ENCODE measurements at regions not wholly inside any gene's neighbourhood (a gene's known extent, or its start where the extent isn't known, plus 50 kb on each side); places are given as distances from the start of the nearest gene placed in this dataset.

- no peak overlapping the region for H3K4me3 ChIP-seq (ENCODE audit: insufficient read depth, low read length, poor library complexity, severe bottlenecking)
- no peaks in the 10 kb centered on the region for H4K20me1 ChIP-seq (ENCODE audit: low read depth, low read length)
- H3K27me3 ChIP-seq (ENCODE audit: low read length) = no peaks in the 10 kb centered on the region
- no peak overlapping the region for H3K27ac ChIP-seq (ENCODE audit: low read depth, low read length)
- H3K36me3 ChIP-seq (ENCODE audit: low read length) = no peaks in the 10 kb centered on the region
- H3F3A ChIP-seq (ENCODE audit: insufficient read depth) = no peaks in the 10 kb centered on the region
- H3K9me2 ChIP-seq (replicated peaks; ENCODE audit: insufficient read depth, low read length) = no peaks in the 10 kb centered on the region
- TF ChIP-seq CTCF (IDR thresholded peaks at IDR 0.05; ENCODE audit: insufficient read depth, low read length, poor library complexity, severe bottlenecking) = no peak
- no peak for TF ChIP-seq EZH2phosphoT487 (conservative IDR thresholded peaks at IDR 0.05; ENCODE audit: low read length)
- no peaks in the 10 kb centered on the region for H3K79me2 ChIP-seq (ENCODE audit: insufficient read depth, low read length)
- H3K9me3 ChIP-seq (ENCODE audit: insufficient read depth, low read length) = no peaks in the 10 kb centered on the region
- H3K9ac ChIP-seq (ENCODE audit: low read length) = no peak overlapping the region
- no peak overlapping the region for H2AFZ ChIP-seq (ENCODE audit: low read depth, low read length, severe bottlenecking)
- no peak overlapping the region for H3K4me2 ChIP-seq (ENCODE audit: low read depth, low read length, poor library complexity, severe bottlenecking)
Measured at GRCh38 chr12:105459760-105460330, 129.4 kb downstream of the C12orf75 start.

- H3K27me3 ChIP-seq (ENCODE audit: low read length) = no peaks in the 10 kb centered on the region
- TF ChIP-seq CTCF (IDR thresholded peaks at IDR 0.05; ENCODE audit: insufficient read depth, low read length, poor library complexity, severe bottlenecking) (no peak), EZH2phosphoT487 (conservative IDR thresholded peaks at IDR 0.05; ENCODE audit: low read length) (no peak)
- no peak overlapping the region for H3K4me2 ChIP-seq (ENCODE audit: low read depth, low read length, poor library complexity, severe bottlenecking)
- no peaks in the 10 kb centered on the region for H3K9me3 ChIP-seq (ENCODE audit: insufficient read depth, low read length)
- H4K20me1 ChIP-seq (ENCODE audit: low read depth, low read length) = no peaks in the 10 kb centered on the region
- H3F3A ChIP-seq (ENCODE audit: insufficient read depth) = no peaks in the 10 kb centered on the region
- no peak overlapping the region for H2AFZ ChIP-seq (ENCODE audit: low read depth, low read length, severe bottlenecking)
- H3K9ac ChIP-seq (ENCODE audit: low read length) = no peak overlapping the region
- no peaks in the 10 kb centered on the region for H3K79me2 ChIP-seq (ENCODE audit: insufficient read depth, low read length)
- no peaks in the 10 kb centered on the region for H3K36me3 ChIP-seq (ENCODE audit: low read length)
- no peak overlapping the region for H3K27ac ChIP-seq (ENCODE audit: low read depth, low read length)
- H3K4me3 ChIP-seq (ENCODE audit: insufficient read depth, low read length, poor library complexity, severe bottlenecking) = no peak overlapping the region
- no peaks in the 10 kb centered on the region for H3K9me2 ChIP-seq (replicated peaks; ENCODE audit: insufficient read depth, low read length)
Measured at GRCh38 chr12:105461271-105461943, 130.9 kb downstream of the C12orf75 start.

DNA sequence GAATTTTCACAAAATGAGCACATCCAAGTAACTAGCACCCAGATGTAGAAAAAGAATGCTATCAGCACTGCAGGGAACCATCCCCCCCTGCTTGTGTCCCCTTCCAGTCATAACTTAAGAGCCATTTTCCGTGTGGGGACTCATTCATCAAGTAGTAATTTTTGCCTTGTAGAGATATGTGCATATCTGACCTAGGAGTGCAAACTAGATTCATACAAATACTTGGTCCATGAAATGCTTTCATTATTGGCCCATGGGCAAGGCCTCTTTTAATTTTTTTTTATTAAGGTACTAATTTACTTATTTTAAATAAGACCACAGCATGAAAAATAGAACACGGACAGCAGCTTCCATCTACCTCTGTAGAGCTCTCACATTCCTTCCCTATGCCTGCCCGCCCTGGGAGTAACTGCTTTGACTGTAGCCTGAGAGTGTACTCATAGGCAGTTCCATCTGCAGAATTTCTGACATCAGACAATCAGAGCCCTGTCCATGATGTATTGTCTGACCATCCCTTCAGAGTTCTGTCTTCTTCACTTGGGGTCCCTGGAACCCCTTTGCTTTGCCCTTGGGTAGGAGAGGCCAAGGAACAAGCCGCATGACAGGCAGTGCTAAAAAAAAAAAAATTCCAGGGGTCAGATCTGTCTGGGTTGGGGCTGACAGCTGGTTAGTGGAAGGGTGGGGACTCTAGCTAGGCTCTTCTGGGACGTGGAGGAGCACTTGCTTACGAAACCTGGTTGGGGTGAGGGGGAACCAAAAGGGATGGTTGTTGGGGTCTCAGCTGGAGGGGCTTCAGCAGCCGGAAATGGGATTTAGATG, 131.7 kb downstream of the C12orf75 start:
- H3K27me3 ChIP-seq (ENCODE audit: low read length) = no peaks in the 10 kb centered on the region
- H3K36me3 ChIP-seq (ENCODE audit: low read length) = no peaks in the 10 kb centered on the region
- H3K9me3 ChIP-seq (ENCODE audit: insufficient read depth, low read length) = no peaks in the 10 kb centered on the region
- H3K4me3 ChIP-seq (ENCODE audit: insufficient read depth, low read length, poor library complexity, severe bottlenecking) = no peak overlapping the region
- no peaks in the 10 kb centered on the region for H4K20me1 ChIP-seq (ENCODE audit: low read depth, low read length)
- no peak overlapping the region for H3K27ac ChIP-seq (ENCODE audit: low read depth, low read length)
- no peaks in the 10 kb centered on the region for H3K79me2 ChIP-seq (ENCODE audit: insufficient read depth, low read length)
- H3K9me2 ChIP-seq (replicated peaks; ENCODE audit: insufficient read depth, low read length) = no peaks in the 10 kb centered on the region
- H3K9ac ChIP-seq (ENCODE audit: low read length) = no peak overlapping the region
- no peaks in the 10 kb centered on the region for H3F3A ChIP-seq (ENCODE audit: insufficient read depth)
- TF ChIP-seq CTCF (IDR thresholded peaks at IDR 0.05; ENCODE audit: insufficient read depth, low read length, poor library complexity, severe bottlenecking) (no peak), EZH2phosphoT487 (conservative IDR thresholded peaks at IDR 0.05; ENCODE audit: low read length) (no peak)
- no peak overlapping the region for H2AFZ ChIP-seq (ENCODE audit: low read depth, low read length, severe bottlenecking)
- no peak overlapping the region for H3K4me2 ChIP-seq (ENCODE audit: low read depth, low read length, poor library complexity, severe bottlenecking)
